ENCODE measurements at regions not wholly inside any gene's neighbourhood (a gene's known extent, or its start where the extent isn't known, plus 50 kb on each side); places are given as distances from the start of the nearest gene placed in this dataset.
A peak's percentile ranks its signal among the peaks of the same experiment; 100 is the strongest.

DNA sequence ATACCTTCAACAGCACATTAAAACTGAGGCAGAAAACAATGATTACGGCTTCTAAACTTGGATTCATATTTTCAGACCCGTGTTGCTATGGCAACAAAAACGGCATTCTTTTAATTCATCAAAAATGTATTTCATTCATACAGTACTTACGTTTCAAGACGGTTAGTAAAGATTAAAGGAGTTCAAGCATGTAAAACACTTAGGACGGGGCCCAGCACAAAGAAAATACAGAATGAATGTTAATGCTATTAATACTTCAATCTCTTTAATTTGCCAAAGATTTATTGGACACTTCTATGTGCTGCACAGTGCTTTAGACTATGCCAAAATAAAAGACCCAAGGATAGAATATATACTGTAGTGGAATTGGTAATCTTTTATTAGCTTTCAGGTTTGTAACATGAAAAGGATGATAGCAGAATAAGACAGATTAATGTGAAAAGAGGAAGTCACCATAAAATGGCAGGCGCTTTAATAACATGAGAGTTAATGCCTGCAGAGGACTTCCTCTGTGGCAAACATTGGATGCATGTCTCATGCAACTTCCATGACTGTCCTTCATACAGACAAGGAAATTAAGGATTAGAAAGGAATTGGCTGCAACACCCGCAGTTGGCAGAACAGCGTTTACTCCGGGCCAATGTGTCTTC is 201.6 kb upstream of the KLF6 start:
- no peak for DNase-seq (ENCODE audit: low spot score)

DNA sequence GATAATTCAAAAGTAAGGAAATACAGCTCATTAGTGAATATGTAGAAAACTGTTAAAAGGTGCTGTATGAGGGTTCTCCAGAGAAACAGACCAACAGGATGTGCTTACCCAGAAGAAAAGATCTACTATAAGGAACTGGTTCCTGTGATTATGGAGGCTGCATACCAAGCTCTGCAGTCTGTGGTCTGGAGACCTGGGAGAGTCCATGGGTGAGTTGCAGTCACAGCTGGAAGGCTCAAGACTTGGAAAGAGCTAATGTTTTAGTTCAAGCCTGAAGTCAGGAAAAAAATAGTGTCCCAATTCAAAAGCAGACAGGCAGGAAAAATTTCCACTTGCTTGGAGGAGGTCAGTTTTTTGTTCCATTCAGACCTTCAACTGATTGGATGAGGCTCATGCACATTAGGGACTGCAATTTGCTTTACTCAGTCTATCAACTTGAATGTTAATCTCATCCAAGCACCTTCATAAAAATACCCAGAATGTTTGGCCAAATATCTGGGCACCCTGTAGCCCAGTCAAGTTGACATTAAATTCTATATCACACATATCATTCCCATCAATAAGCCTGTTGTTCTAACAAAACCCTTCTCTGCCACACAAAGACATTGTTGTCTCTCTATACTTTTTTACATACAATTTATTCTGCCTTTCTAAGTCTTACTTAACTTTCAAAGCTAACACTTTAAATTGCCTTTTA is 197.9 kb upstream of the KLF6 start:
- no peak for DNase-seq (ENCODE audit: low spot score)

- DNase-seq (ENCODE audit: low spot score) = no peak
Measured at GRCh38 chr10:3981300-3981699, 196.3 kb upstream of the KLF6 start.

DNA sequence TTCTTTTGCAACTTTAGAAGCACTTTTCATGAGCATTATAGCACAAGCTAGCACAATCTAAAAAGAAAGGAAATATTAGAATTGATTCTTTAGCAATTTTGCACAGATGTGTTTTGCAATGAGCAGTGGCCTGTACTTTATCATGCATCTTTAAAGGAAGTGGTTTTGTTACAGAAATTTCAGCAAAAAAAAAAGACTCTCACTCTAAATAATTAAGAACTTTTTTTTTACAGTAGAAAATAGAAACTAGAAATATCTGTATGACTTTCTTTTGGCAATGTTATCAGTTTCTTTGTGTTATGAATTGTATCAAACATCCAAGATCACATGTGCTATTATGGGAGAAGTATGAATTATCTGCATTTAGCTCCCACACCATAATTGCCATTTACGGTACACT is 195.7 kb upstream of the KLF6 start:
- DNase-seq (ENCODE audit: low spot score) = peak; percentile 15

- DNase-seq (ENCODE audit: low spot score) = no peak
Measured at GRCh38 chr10:3980144-3980543, 195.1 kb upstream of the KLF6 start.

- peak; percentile 48 for DNase-seq (ENCODE audit: low spot score)
Measured at GRCh38 chr10:3978761-3979160, 193.8 kb upstream of the KLF6 start.

DNA sequence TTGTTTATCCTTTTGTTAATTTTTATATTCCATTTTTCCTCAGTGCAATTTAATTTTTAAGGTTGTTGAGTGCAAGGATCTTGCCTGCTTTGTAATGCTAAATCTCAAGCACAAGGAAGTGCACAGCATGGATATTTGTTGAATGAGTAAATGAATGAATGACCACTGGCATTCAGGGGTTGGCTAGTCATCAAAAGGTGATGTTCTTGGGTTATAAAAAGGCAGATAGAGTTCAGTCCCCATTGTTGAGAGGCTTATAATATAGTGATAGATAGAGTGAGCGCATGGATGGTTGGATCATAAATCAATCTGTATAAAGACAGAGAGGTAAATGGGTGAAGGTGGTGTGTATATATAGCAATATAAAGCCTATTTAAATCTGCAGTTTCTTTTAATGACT is 193.2 kb upstream of the KLF6 start:
- no peak for DNase-seq (ENCODE audit: low spot score)

- no peak for DNase-seq (ENCODE audit: low spot score)
Measured at GRCh38 chr10:3977761-3978160, 192.8 kb upstream of the KLF6 start.

DNA sequence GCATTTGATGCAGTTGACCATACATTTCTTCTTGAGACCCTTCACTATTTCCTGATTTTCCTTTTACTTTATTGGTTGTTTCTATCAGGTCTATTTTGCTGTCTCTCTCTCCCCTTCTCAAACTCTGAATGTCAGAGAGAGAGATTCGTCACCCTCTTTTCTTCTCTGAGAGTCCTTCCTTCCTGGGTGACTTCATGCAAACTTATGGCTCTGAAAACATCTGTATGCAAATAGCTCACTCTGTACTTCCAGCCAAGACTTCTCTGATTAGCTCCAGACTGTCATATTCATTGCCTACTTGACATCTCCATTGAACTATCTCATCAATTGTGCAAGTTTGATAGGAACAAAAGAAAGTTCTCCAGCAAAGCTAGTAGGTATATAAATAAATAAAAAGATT is 191.7 kb upstream of the KLF6 start:
- DNase-seq (ENCODE audit: low spot score) = peak; percentile 51

GRCh38 chr10:3976171-3976570 is 191.2 kb upstream of the KLF6 start:
- no peak for DNase-seq (ENCODE audit: low spot score)

- no peak for DNase-seq (ENCODE audit: low spot score)
Measured at GRCh38 chr10:3975016-3975415, 190.0 kb upstream of the KLF6 start.

DNA sequence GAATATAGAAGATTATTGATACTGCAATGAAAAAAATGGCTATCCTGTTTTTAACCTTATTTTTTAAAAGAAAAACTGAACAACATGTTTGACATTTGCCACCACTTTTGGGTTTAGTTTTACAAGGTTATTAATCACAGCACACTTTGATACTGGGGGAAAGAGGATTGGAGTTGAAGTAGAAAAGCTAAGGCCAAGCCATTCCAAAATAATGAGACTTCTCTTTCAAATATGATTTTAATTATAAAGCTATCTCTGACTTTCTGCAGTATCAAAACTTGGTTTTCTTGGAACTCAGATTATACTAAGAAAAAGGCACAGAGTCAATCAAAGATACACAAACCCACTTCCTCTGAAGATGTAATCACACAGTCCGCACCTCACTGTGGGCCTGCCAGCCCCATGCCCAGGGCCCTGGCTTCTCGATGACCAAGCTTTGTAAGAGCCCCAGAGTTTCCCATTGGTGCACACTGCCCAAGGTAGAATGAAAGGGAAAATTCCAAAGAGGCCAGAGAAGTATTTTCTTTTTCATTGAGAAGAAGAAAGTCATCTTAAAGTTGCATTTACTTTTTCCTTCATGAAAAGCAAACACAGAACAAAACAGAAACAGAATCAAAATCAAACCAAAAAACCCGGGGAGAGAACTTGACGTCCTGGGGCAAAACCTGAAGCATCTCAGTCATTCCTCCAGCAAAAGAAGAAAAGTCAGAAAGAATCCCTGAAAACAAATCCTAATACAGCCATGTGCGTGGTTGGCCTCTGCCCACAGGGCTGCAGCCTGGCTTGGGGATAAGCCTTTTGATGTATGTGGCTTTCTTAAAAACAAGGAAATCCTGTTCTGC is 187.7 kb upstream of the KLF6 start:
- peak; percentile 45 for DNase-seq (ENCODE audit: low spot score)

GRCh38 chr10:3971713-3972112 is 186.7 kb upstream of the KLF6 start:
- DNase-seq (ENCODE audit: low spot score) = peak; percentile 11

GRCh38 chr10:3969876-3970666 is 185.1 kb upstream of the KLF6 start:
- peak; percentile 8 for DNase-seq (ENCODE audit: low spot score)

GRCh38 chr10:3968727-3969126 is 183.7 kb upstream of the KLF6 start:
- no peak for DNase-seq (ENCODE audit: low spot score)

GRCh38 chr10:3964516-3964915 is 179.5 kb upstream of the KLF6 start:
- no peak for DNase-seq (ENCODE audit: low spot score)

GRCh38 chr10:3963191-3963673 is 178.2 kb upstream of the KLF6 start:
- DNase-seq (ENCODE audit: low spot score) = no peak

GRCh38 chr10:3961082-3961481 is 176.1 kb upstream of the KLF6 start:
- DNase-seq (ENCODE audit: low spot score) = peak; percentile 74

DNA sequence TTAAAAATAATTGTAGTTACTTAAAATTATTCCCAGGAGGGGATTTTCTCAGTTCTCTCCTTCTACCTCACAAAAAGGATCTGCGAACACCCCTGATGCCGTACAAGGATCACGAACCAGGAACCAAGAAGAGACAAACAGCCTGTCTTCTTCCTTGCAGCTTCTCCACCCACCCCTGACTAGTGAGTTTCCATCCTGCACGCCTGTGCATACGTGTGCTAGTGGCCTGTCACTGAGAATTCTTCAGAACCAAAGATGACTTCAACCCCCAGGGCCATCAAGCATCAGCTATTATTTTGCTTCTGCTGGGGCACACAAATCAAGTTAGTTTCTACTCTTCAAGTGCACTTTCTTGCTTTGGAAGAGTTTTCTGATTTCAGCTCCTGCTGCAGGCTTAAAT is 175.5 kb upstream of the KLF6 start:
- DNase-seq (ENCODE audit: low spot score) = no peak

- no peak for DNase-seq (ENCODE audit: low spot score)
Measured at GRCh38 chr10:3959370-3960325, 174.6 kb upstream of the KLF6 start.

GRCh38 chr10:3958472-3958996 is 173.5 kb upstream of the KLF6 start:
- DNase-seq (ENCODE audit: low spot score) = no peak

All from CD4-positive, alpha-beta T cell treated with Interleukin-6 at 100 ng/mL for 8 hours (primary cell).